ENCODE measurements at regions not wholly inside any gene's neighbourhood (a gene's known extent, or its start where the extent isn't known, plus 50 kb on each side); places are given as distances from the start of the nearest gene placed in this dataset.
A peak's percentile ranks its signal among the peaks of the same experiment; 100 is the strongest.

DNA sequence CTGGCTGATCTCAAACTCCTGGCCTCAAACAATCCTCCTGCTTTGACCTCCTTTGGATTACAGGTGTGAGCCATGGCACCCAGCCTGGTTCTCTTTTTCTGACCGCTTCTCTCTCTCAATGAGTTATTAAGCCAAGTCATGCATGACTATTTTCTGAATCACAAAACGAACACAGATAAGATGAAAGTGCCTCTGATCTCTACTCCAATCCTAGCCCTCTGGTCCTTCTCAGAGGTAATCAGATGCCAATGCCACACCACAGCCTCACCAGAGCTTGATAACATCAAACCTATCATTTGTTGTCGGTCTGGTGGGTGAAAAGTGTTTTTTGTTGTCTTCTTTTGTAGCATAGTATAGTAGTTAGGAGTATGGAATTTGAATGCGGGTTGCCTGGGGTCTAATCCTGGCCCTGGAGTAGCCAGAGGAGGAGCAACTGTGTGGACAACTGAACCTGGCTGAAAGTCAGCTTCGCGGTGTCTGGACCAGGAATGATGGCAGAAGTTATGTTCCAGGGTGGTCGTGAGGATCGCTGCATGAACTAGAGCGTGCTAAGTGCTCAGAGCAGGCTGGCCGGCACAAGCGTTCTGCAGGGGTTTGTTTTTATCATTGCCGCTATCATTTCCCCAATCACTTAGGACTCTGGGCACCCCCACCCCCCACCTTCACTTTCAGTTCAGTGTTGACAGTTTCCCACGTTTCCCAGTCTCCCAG is 77.9 kb downstream of the SPRING1 start:
- no peak for DNase-seq (ENCODE audit: low spot score in 2 of 2)
- Histone ChIP-seq H3K4me3 (no peak overlapping the region), H3K36me3 (no peaks in the 10 kb centered on the region), H3K9me3 (no peaks in the 10 kb centered on the region), H3K27ac (peak overlapping the region in 1 of 2 donors; percentile 1), H3K4me1 (no peaks in the 10 kb centered on the region), H3K27me3 (no peaks in the 10 kb centered on the region)
- intact Hi-C loops (cut with DNase I; ENCODE audit: low total_unique reads) = no loop called here
- no peak for TF ChIP-seq POLR2A (IDR thresholded peaks at IDR 0.05)
- TF ChIP-seq, protein P1, sequence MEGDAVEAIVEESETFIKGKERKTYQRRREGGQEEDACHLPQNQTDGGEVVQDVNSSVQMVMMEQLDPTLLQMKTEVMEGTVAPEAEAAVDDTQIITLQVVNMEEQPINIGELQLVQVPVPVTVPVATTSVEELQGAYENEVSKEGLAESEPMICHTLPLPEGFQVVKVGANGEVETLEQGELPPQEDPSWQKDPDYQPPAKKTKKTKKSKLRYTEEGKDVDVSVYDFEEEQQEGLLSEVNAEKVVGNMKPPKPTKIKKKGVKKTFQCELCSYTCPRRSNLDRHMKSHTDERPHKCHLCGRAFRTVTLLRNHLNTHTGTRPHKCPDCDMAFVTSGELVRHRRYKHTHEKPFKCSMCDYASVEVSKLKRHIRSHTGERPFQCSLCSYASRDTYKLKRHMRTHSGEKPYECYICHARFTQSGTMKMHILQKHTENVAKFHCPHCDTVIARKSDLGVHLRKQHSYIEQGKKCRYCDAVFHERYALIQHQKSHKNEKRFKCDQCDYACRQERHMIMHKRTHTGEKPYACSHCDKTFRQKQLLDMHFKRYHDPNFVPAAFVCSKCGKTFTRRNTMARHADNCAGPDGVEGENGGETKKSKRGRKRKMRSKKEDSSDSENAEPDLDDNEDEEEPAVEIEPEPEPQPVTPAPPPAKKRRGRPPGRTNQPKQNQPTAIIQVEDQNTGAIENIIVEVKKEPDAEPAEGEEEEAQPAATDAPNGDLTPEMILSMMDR (IDR thresholded peaks at IDR 0.05) = no peak

DNA sequence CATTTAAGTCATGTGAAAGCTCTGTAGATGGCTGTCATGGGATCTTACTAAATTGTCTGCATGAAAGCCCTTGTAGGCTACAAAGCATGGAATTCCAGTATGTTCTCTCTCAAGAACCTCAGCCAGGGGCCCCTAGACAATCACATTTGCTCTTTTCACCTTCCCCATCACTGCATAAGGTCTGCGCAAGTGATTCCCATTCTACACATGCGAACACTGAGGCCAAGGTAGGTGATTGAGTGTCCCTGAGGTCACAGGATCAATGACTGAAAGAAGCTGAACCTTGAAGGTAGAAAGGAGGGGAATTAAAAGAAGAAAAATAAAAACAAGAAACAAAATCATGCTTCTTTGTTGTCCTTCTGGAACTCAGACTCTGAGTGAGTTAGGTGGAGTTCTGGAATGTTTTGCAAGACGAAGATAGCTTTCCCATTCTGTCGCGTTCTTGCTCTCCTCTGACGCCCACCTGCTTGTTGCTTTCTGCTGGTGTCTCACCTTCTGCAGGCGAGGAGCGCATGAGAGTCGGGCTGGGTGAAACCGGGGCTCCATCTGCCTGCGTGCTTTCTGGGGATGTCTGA is 79.9 kb downstream of the SPRING1 start:
- Histone ChIP-seq H3K27ac (peak overlapping the region; percentile 78), H3K36me3 (no peaks in the 10 kb centered on the region), H3K27me3 (no peaks in the 10 kb centered on the region), H3K9me3 (no peaks in the 10 kb centered on the region), H3K4me1 (no peaks in the 10 kb centered on the region), H3K4me3 (peak overlapping the region; percentile 20 to 61 (median 40))
- no peak for DNase-seq (ENCODE audit: low spot score in 2 of 2)
- TF ChIP-seq, protein P1 (IDR thresholded peaks at IDR 0.05) = no peak
- TF ChIP-seq POLR2AphosphoS5 (IDR thresholded peaks at IDR 0.05) = no peak
- no peak for TF ChIP-seq POLR2A (IDR thresholded peaks at IDR 0.05)
- intact Hi-C loops (cut with DNase I; ENCODE audit: low total_unique reads) = no loop called here

DNA sequence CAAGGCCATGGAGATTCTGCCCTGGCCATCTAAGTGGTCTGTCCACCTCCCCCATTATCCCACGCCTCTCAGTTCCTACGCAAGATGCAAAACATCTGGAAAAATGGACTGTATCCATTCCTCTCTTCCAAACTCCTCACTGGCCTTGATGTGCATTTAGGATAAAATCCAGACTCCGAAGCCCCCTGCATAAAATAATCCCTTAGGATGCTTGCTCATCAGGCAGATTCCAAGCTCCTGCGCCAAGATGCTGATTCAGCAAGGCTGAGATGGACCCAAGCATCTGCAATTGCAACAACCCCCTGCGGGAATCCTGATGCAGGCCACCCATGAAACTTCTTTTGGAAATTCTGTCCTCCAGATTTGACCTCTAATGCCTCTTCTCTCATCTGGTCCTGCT is 81.6 kb downstream of the SPRING1 start:
- Histone ChIP-seq H3K4me3 (no peak overlapping the region), H3K36me3 (no peaks in the 10 kb centered on the region), H3K27me3 (no peaks in the 10 kb centered on the region), H3K27ac (no peak overlapping the region), H3K4me1 (no peaks in the 10 kb centered on the region), H3K9me3 (no peaks in the 10 kb centered on the region)
- DNase-seq (ENCODE audit: low spot score in 2 of 2) = no peak
- intact Hi-C loops (cut with DNase I; ENCODE audit: low total_unique reads) = no loop called here
- TF ChIP-seq, protein P1 (IDR thresholded peaks at IDR 0.05) = no peak
- TF ChIP-seq POLR2A (IDR thresholded peaks at IDR 0.05) (no peak), POLR2AphosphoS5 (IDR thresholded peaks at IDR 0.05) (no peak)

DNA sequence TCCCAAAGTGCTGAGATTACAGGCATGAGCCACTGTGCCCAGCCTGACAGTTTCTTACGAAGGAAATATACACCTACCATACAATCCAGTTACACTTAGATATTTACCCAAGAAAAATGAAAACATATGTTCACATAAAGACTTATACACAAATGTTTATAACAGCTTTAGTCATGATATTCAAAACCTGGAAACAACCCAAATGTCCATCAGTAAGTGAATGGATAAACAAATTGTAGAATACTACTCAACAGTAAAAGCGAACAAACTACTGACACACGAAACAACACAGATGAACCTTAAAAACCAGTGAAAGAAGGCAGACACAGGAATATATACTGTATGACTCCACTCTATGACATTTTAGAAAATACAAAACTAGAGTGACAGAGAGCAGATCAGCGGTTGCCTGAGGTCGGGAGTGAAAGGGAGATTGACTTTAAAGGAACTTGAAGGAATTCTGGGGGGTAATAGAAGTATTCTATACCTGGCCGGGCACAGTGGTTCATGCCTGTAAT is 83.6 kb downstream of the SPRING1 start:
- H3K36me3 ChIP-seq = no peaks in the 10 kb centered on the region
- H3K27ac ChIP-seq = no peak overlapping the region
- no peaks in the 10 kb centered on the region for H3K27me3 ChIP-seq
- no peaks in the 10 kb centered on the region for H3K4me1 ChIP-seq
- H3K4me3 ChIP-seq = no peak overlapping the region
- intact Hi-C loops (cut with DNase I; ENCODE audit: low total_unique reads) = no loop called here
- TF ChIP-seq POLR2AphosphoS5 (IDR thresholded peaks at IDR 0.05) (no peak), POLR2A (IDR thresholded peaks at IDR 0.05) (no peak)
- TF ChIP-seq, protein P1 (IDR thresholded peaks at IDR 0.05) = no peak
- H3K9me3 ChIP-seq = no peaks in the 10 kb centered on the region
- no peak for DNase-seq (ENCODE audit: low spot score in 2 of 2)

DNA sequence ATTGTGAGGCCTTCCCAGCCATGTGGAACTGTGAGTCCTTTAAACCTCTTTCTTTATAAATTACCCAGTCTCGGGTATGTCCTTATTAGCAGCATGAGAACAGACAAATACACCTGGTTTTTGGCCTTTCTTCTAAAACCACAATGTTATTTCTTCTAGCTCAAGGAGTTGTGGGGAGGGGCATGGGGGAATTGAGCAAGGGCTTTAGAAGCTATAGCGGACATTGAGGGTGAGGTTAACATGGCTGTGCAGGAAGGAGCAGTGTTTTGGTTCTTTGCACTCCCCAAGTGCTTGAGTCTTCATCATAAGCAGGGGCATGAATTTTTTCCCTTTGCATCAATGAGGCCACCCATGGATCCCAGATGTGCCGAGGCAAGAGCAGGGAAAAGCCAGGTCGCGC is 86.8 kb downstream of the SPRING1 start:
- H3K27ac ChIP-seq = no peak overlapping the region
- H3K4me3 ChIP-seq = no peak overlapping the region
- no peak for DNase-seq (ENCODE audit: low spot score in 2 of 2)
- intact Hi-C loops (cut with DNase I; ENCODE audit: low total_unique reads) = no loop called here
- no peaks in the 10 kb centered on the region for H3K9me3 ChIP-seq
- no peak for TF ChIP-seq POLR2A (IDR thresholded peaks at IDR 0.05)
- TF ChIP-seq POLR2AphosphoS5 (IDR thresholded peaks at IDR 0.05) = no peak
- TF ChIP-seq, protein P1 (IDR thresholded peaks at IDR 0.05) = no peak
- H3K36me3 ChIP-seq = no peaks in the 10 kb centered on the region
- H3K4me1 ChIP-seq = no peaks in the 10 kb centered on the region
- no peaks in the 10 kb centered on the region for H3K27me3 ChIP-seq
